Loucy (cell line): ENCODE measurements at regions not wholly inside any gene's neighbourhood (a gene's known extent, or its start where the extent isn't known, plus 50 kb on each side); places are given as distances from the start of the nearest gene placed in this dataset.

ENCODE experiments used
- EZH2phosphoT487 ChIP-seq: fragments of 200-600 bp; IDR thresholded peaks from 2 replicates; pipeline ENCODE4 v1.6.1; 2018; ENCODE audit warnings: antibody characterized with exemption, mild to moderate bottlenecking, moderate library complexity, borderline replicate concordance
- TF ChIP-seq, protein P1 (sequence below): fragments of 200-600 bp; sonication (generic); conservative IDR thresholded peaks from 2 replicates; pipeline ENCODE4 v1.5.1; 2014; ENCODE audit warnings: mild to moderate bottlenecking, antibody characterized with exemption, low read length

- TF ChIP-seq, protein P1, sequence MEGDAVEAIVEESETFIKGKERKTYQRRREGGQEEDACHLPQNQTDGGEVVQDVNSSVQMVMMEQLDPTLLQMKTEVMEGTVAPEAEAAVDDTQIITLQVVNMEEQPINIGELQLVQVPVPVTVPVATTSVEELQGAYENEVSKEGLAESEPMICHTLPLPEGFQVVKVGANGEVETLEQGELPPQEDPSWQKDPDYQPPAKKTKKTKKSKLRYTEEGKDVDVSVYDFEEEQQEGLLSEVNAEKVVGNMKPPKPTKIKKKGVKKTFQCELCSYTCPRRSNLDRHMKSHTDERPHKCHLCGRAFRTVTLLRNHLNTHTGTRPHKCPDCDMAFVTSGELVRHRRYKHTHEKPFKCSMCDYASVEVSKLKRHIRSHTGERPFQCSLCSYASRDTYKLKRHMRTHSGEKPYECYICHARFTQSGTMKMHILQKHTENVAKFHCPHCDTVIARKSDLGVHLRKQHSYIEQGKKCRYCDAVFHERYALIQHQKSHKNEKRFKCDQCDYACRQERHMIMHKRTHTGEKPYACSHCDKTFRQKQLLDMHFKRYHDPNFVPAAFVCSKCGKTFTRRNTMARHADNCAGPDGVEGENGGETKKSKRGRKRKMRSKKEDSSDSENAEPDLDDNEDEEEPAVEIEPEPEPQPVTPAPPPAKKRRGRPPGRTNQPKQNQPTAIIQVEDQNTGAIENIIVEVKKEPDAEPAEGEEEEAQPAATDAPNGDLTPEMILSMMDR: no peak
- TF ChIP-seq EZH2phosphoT487: no peak
These were observed 373.2 kb downstream of the ATP23 start for GRCh38 chr12:58314610-58315009.
